ENCODE measurements at regions not wholly inside any gene's neighbourhood (a gene's known extent, or its start where the extent isn't known, plus 50 kb on each side); places are given as distances from the start of the nearest gene placed in this dataset.

- TF ChIP-seq CTCF (IDR thresholded peaks at IDR 0.05; ENCODE audit: low read length), result no peak
- TF ChIP-seq EZH2phosphoT487 (IDR thresholded peaks at IDR 0.05; ENCODE audit: low read length), result no peak
Measured at GRCh38 chr4:42237010-42237409, 84.6 kb upstream of the BEND4 start.
